WTC11 (cell line): ENCODE measurements at regions not wholly inside any gene's neighbourhood (a gene's known extent, or its start where the extent isn't known, plus 50 kb on each side); places are given as distances from the start of the nearest gene placed in this dataset.

Experiments
- ATAC-seq: fragments of 200-7000 bp; cut with Tn5 transposase; 2 replicates; pipeline ENCODE4 v1.10.0; 2021; ENCODE audit warnings: mild to moderate bottlenecking, moderate library complexity
- CTCF ChIA-PET: fragments of 300-600 bp; sonication (Branson Sonifier 250); formaldehyde crosslinking; loops from one replicate; lab custom pipeline; 2021; ENCODE audit warnings: antibody characterized with exemption; lab: Charles Lee
- POLR2A ChIA-PET: fragments of 350-600 bp; sonication (Branson Sonifier 250); formaldehyde crosslinking; loops from one replicate; lab custom pipeline; 2021; ENCODE audit warnings: antibody characterized with exemption; lab: Charles Lee
- DNase-seq: peaks from one replicate; pipeline ENCODE4 v3.0.0; 2021; ENCODE audit warnings: low spot score
- H3K27ac Mint-ChIP-seq: 2 replicates; pipeline ENCODE4 v1.8.0; 2021; ENCODE audit warnings: mixed read lengths
- H3K27me3 Mint-ChIP-seq: 2 replicates; pipeline ENCODE4 v1.8.0; 2021; ENCODE audit warnings: low read depth, mild to moderate bottlenecking, moderate library complexity, mixed read lengths
- H3K36me3 Mint-ChIP-seq: 2 replicates; pipeline ENCODE4 v1.8.0; 2021; ENCODE audit warnings: mixed read lengths
- H3K4me1 Mint-ChIP-seq: 2 replicates; pipeline ENCODE4 v1.8.0; 2022; ENCODE audit warnings: mixed read lengths
- H3K4me3 Mint-ChIP-seq: 2 replicates; pipeline ENCODE4 v1.8.0; 2021; ENCODE audit warnings: mild to moderate bottlenecking, moderate library complexity, mixed read lengths
- H3K9me3 Mint-ChIP-seq: 2 replicates; pipeline ENCODE4 v1.8.0; 2021; ENCODE audit warnings: mixed read lengths
- CREB1 ChIP-seq: sonication (generic); formaldehyde crosslinking; IDR thresholded peaks from 2 replicates; pipeline ENCODE4 v1.8.0; 2023; ENCODE audit warnings: mild to moderate bottlenecking, missing genetic modification reagents
- ELF4 ChIP-seq: sonication (generic); formaldehyde crosslinking; IDR thresholded peaks from 2 replicates; pipeline ENCODE4 v1.8.1; 2022; ENCODE audit warnings: low read depth, mild to moderate bottlenecking, moderate library complexity, missing genetic modification reagents
- ERG ChIP-seq: fragments of 250-450 bp; sonication (Bioruptor Pico); IDR thresholded peaks from 2 replicates; pipeline ENCODE4 v1.8.0; 2021; ENCODE audit warnings: mild to moderate bottlenecking
- JUN ChIP-seq: sonication (generic); formaldehyde crosslinking; IDR thresholded peaks from 2 replicates; pipeline ENCODE4 v1.8.0; 2023; ENCODE audit warnings: mild to moderate bottlenecking, missing genetic modification reagents
- KAT7 ChIP-seq: sonication (generic); formaldehyde crosslinking; IDR thresholded peaks from 2 replicates; pipeline ENCODE4 v1.8.1; 2023; ENCODE audit warnings: missing genetic modification reagents, mild to moderate bottlenecking, borderline replicate concordance
- MXD4 ChIP-seq: fragments of 250-450 bp; sonication (Bioruptor Pico); IDR thresholded peaks from 2 replicates; pipeline ENCODE4 v1.8.0; 2021; ENCODE audit warnings: mild to moderate bottlenecking, moderate library complexity, borderline replicate concordance
- NFATC4 ChIP-seq: fragments of 250-450 bp; sonication (Bioruptor Pico); IDR thresholded peaks from 2 replicates; pipeline ENCODE4 v1.9.0; 2021; ENCODE audit warnings: mild to moderate bottlenecking
- RORB ChIP-seq: fragments of 250-450 bp; sonication (Bioruptor Pico); IDR thresholded peaks from 2 replicates; pipeline ENCODE4 v1.9.0; 2021; ENCODE audit warnings: mild to moderate bottlenecking
- SP1 ChIP-seq: sonication (generic); formaldehyde crosslinking; conservative IDR thresholded peaks from 2 replicates; pipeline ENCODE4 v1.8.1; 2022; ENCODE audit warnings: missing genetic modification reagents
- TP53 ChIP-seq: sonication (generic); formaldehyde crosslinking; IDR thresholded peaks from 2 replicates; pipeline ENCODE4 v1.8.1; 2023; ENCODE audit warnings: mild to moderate bottlenecking, missing genetic modification reagents
- ZBTB21 ChIP-seq: sonication (generic); formaldehyde crosslinking; IDR thresholded peaks from 2 replicates; pipeline ENCODE4 v1.8.1; 2023; ENCODE audit warnings: mild to moderate bottlenecking, missing genetic modification reagents, borderline replicate concordance
- ZNF121 ChIP-seq: sonication (generic); formaldehyde crosslinking; IDR thresholded peaks from 2 replicates; pipeline ENCODE4 v1.8.0; 2023; ENCODE audit warnings: missing genetic modification reagents
- ZNF425 ChIP-seq: fragments of 250-450 bp; sonication (Bioruptor Pico); conservative IDR thresholded peaks from 2 replicates; pipeline ENCODE4 v1.9.0; 2021; ENCODE audit warnings: mild to moderate bottlenecking
- TF ChIP-seq, protein P1 (sequence below): sonication (generic); formaldehyde crosslinking; IDR thresholded peaks from 2 replicates; pipeline ENCODE4 v1.8.1; 2022; ENCODE audit warnings: low read depth, mild to moderate bottlenecking, moderate library complexity, missing genetic modification reagents, borderline replicate concordance
- TF ChIP-seq, protein P2 (sequence below): fragments of 250-450 bp; sonication (Bioruptor Pico); IDR thresholded peaks from 2 replicates; pipeline ENCODE4 v1.9.0; 2021; ENCODE audit warnings: mild to moderate bottlenecking
- TF ChIP-seq, protein P3 (sequence below): fragments of 250-450 bp; sonication (Bioruptor Pico); IDR thresholded peaks from 2 replicates; pipeline ENCODE4 v1.9.0; 2021; ENCODE audit warnings: moderate library complexity, mild to moderate bottlenecking, inconsistent platforms, borderline replicate concordance
- TF ChIP-seq, protein P4 (sequence below): sonication (generic); formaldehyde crosslinking; IDR thresholded peaks from 2 replicates; pipeline ENCODE4 v1.8.0; 2022; ENCODE audit warnings: mild to moderate bottlenecking, missing genetic modification reagents
- TF ChIP-seq, protein P5 (sequence below): sonication (generic); formaldehyde crosslinking; IDR thresholded peaks from 2 replicates; pipeline ENCODE4 v1.8.1; 2023; ENCODE audit warnings: mild to moderate bottlenecking, moderate library complexity, missing genetic modification reagents
- TF ChIP-seq, protein P6 (sequence below): fragments of 250-450 bp; sonication (Bioruptor Pico); IDR thresholded peaks from 2 replicates; pipeline ENCODE4 v1.9.0; 2021; ENCODE audit warnings: mild to moderate bottlenecking, borderline replicate concordance

GRCh38 chr1:221101807-221102605 lies 222.8 kb downstream of the HLX start:
- DNase-seq: no peak
- H3K36me3 Mint-ChIP-seq: no peaks in the 10 kb centered on the region
- POLR2A ChIA-PET: no interaction called here
- CTCF ChIA-PET: no interaction called here
- no peak overlapping the region for H3K27ac Mint-ChIP-seq
- ATAC-seq: no peak
- TF ChIP-seq KAT7 (CRISPR knock-in tag): no peak
- no peak for TF ChIP-seq NFATC4 (CRISPR knock-in tag)
- no peak for TF ChIP-seq RORB (CRISPR knock-in tag)
- no peak for TF ChIP-seq JUN (CRISPR knock-in tag)
- TF ChIP-seq, protein P1, sequence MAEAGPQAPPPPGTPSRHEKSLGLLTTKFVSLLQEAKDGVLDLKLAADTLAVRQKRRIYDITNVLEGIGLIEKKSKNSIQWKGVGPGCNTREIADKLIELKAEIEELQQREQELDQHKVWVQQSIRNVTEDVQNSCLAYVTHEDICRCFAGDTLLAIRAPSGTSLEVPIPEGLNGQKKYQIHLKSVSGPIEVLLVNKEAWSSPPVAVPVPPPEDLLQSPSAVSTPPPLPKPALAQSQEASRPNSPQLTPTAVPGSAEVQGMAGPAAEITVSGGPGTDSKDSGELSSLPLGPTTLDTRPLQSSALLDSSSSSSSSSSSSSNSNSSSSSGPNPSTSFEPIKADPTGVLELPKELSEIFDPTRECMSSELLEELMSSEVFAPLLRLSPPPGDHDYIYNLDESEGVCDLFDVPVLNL (CRISPR knock-in tag): no peak
- TF ChIP-seq ZBTB21 (CRISPR knock-in tag): no peak
- TF ChIP-seq TP53 (CRISPR knock-in tag): no peak
- TF ChIP-seq, protein P2, sequence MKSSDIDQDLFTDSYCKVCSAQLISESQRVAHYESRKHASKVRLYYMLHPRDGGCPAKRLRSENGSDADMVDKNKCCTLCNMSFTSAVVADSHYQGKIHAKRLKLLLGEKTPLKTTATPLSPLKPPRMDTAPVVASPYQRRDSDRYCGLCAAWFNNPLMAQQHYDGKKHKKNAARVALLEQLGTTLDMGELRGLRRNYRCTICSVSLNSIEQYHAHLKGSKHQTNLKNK (CRISPR knock-in tag): no peak
- no peak for TF ChIP-seq SP1
- TF ChIP-seq, protein P3, sequence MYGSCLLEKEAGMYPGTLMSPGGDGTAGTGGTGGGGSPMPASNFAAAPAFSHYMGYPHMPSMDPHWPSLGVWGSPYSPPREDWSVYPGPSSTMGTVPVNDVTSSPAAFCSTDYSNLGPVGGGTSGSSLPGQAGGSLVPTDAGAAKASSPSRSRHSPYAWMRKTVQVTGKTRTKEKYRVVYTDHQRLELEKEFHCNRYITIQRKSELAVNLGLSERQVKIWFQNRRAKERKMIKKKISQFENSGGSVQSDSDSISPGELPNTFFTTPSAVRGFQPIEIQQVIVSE (CRISPR knock-in tag): no peak
- H3K4me1 Mint-ChIP-seq: no peaks in the 10 kb centered on the region; the same call in 1 of the 2 replicates
- no peaks in the 10 kb centered on the region for H3K9me3 Mint-ChIP-seq
- no peaks in the 10 kb centered on the region for H3K27me3 Mint-ChIP-seq
- H3K4me3 Mint-ChIP-seq: no peak overlapping the region

- DNase-seq (no peak), ATAC-seq (no peak)
- Mint-ChIP-seq H3K4me3 (no peak overlapping the region), H3K27me3 (no peaks in the 10 kb centered on the region), H3K27ac (no peak overlapping the region), H3K36me3 (no peaks in the 10 kb centered on the region), H3K9me3 (no peaks in the 10 kb centered on the region), H3K4me1 (peaks cover 3% of the 10 kb centered on the region; the same call in 1 of the 2 replicates)
- POLR2A ChIA-PET: no interaction called here
- CTCF ChIA-PET: no interaction called here
- TF ChIP-seq CREB1 (CRISPR knock-in tag) (no peak), TP53 (CRISPR knock-in tag) (no peak), ZNF425 (CRISPR knock-in tag) (no peak), ZBTB21 (CRISPR knock-in tag) (no peak), ELF4 (no peak), MXD4 (CRISPR knock-in tag) (no peak), ERG (no peak), ZNF121 (CRISPR knock-in tag) (no peak), RORB (CRISPR knock-in tag) (no peak)
- TF ChIP-seq, protein P4, sequence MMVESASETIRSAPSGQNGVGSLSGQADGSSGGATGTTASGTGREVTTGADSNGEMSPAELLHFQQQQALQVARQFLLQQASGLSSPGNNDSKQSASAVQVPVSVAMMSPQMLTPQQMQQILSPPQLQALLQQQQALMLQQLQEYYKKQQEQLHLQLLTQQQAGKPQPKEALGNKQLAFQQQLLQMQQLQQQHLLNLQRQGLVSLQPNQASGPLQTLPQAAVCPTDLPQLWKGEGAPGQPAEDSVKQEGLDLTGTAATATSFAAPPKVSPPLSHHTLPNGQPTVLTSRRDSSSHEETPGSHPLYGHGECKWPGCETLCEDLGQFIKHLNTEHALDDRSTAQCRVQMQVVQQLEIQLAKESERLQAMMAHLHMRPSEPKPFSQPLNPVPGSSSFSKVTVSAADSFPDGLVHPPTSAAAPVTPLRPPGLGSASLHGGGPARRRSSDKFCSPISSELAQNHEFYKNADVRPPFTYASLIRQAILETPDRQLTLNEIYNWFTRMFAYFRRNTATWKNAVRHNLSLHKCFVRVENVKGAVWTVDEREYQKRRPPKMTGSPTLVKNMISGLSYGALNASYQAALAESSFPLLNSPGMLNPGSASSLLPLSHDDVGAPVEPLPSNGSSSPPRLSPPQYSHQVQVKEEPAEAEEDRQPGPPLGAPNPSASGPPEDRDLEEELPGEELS: no peak
- TF ChIP-seq, protein P5, sequence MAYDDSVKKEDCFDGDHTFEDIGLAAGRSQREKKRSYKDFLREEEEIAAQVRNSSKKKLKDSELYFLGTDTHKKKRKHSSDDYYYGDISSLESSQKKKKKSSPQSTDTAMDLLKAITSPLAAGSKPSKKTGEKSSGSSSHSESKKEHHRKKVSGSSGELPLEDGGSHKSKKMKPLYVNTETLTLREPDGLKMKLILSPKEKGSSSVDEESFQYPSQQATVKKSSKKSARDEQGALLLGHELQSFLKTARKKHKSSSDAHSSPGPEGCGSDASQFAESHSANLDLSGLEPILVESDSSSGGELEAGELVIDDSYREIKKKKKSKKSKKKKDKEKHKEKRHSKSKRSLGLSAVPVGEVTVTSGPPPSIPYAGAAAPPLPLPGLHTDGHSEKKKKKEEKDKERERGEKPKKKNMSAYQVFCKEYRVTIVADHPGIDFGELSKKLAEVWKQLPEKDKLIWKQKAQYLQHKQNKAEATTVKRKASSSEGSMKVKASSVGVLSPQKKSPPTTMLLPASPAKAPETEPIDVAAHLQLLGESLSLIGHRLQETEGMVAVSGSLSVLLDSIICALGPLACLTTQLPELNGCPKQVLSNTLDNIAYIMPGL (CRISPR knock-in tag): no peak
- TF ChIP-seq, protein P6, sequence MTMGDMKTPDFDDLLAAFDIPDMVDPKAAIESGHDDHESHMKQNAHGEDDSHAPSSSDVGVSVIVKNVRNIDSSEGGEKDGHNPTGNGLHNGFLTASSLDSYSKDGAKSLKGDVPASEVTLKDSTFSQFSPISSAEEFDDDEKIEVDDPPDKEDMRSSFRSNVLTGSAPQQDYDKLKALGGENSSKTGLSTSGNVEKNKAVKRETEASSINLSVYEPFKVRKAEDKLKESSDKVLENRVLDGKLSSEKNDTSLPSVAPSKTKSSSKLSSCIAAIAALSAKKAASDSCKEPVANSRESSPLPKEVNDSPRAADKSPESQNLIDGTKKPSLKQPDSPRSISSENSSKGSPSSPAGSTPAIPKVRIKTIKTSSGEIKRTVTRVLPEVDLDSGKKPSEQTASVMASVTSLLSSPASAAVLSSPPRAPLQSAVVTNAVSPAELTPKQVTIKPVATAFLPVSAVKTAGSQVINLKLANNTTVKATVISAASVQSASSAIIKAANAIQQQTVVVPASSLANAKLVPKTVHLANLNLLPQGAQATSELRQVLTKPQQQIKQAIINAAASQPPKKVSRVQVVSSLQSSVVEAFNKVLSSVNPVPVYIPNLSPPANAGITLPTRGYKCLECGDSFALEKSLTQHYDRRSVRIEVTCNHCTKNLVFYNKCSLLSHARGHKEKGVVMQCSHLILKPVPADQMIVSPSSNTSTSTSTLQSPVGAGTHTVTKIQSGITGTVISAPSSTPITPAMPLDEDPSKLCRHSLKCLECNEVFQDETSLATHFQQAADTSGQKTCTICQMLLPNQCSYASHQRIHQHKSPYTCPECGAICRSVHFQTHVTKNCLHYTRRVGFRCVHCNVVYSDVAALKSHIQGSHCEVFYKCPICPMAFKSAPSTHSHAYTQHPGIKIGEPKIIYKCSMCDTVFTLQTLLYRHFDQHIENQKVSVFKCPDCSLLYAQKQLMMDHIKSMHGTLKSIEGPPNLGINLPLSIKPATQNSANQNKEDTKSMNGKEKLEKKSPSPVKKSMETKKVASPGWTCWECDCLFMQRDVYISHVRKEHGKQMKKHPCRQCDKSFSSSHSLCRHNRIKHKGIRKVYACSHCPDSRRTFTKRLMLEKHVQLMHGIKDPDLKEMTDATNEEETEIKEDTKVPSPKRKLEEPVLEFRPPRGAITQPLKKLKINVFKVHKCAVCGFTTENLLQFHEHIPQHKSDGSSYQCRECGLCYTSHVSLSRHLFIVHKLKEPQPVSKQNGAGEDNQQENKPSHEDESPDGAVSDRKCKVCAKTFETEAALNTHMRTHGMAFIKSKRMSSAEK (CRISPR knock-in tag): no peak
Measured at GRCh38 chr1:221104596-221104995, 225.4 kb downstream of the HLX start.
